ENCODE measurements at regions not wholly inside any gene's neighbourhood (a gene's known extent, or its start where the extent isn't known, plus 50 kb on each side); places are given as distances from the start of the nearest gene placed in this dataset.

DNA sequence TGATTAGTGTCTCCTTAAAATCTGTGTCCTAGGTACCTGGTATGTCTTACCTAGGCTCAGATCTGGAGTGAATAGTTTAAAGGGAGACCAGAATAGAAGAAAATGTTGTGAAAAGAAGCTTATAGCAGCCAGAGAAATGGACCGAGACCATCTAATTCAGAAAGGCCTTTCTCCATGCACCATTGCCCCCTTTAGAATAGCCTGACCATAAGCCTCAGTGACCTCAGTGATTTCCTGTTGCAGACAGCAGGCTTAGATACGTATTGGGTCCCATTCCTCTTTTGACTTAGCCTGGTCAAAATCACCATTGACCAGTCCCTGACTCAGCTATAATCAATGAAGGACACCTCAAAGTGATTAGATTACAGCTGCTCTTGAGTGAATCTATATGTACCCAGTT is 690.7 kb upstream of the KLHL29 start:
- intact Hi-C loops (cut with micrococcal nuclease): no loop called here
- no peak for ATAC-seq
- no peak overlapping the region for H2AFZ ChIP-seq (ENCODE audit: low read depth, low read length, poor library complexity, severe bottlenecking)
- BruUV-seq (replicated peaks): no TSS peak
- TF ChIP-seq ZFX (IDR thresholded peaks at IDR 0.05): no peak
- no peak for TF ChIP-seq JUND (IDR thresholded peaks at IDR 0.05)
- no peaks in the 10 kb centered on the region for H3K27me3 ChIP-seq (ENCODE audit: insufficient read depth, low read length)
- CTCF ChIA-PET: no interaction called here
- peaks cover 6 to 18% of the 10 kb centered on the region in 2 experiments; a peak in 2 of 4 replicates for H3K9me3 ChIP-seq (ENCODE audit: control insufficient read depth in 1 of 2, insufficient read depth in 1 of 2, low read depth in 1 of 2, low read length in 2 of 2)
- no peak overlapping the region for H3K27ac ChIP-seq (ENCODE audit: low read depth, low read length)
- H3K36me3 ChIP-seq (ENCODE audit: control insufficient read depth in 1 of 2, insufficient read depth in 2 of 2, low read length in 2 of 2): no peaks in the 10 kb centered on the region
- H3K79me2 ChIP-seq (ENCODE audit: insufficient read depth, low read length): no peaks in the 10 kb centered on the region
- no peaks in the 10 kb centered on the region for H4K20me1 ChIP-seq (ENCODE audit: insufficient read depth)
- RAD21 ChIA-PET (ENCODE audit: low non-redundant PET in 1 of 2, low total read pairs in 2 of 2, uncharacterized antibody in 2 of 2, unreplicated experiment in 2 of 2): no interaction called here
- no peak for DNase-seq (ENCODE audit: low read depth, low spot score)
- H3K9me2 ChIP-seq (ENCODE audit: insufficient read depth): no peaks in the 10 kb centered on the region
- no peak overlapping the region for H3K4me2 ChIP-seq (ENCODE audit: low read length)
- H3K4me3 ChIP-seq (replicated peaks in 1 of 2; ENCODE audit: low read depth in 1 of 2, low read length in 2 of 2): no peak overlapping the region
- POLR2A ChIA-PET: no interaction called here
- no peaks in the 10 kb centered on the region for H3K4me1 ChIP-seq (ENCODE audit: control insufficient read depth in 1 of 2, insufficient read depth in 2 of 2, low read length in 2 of 2)
- H3K9ac ChIP-seq (ENCODE audit: low read length): no peak overlapping the region

DNA sequence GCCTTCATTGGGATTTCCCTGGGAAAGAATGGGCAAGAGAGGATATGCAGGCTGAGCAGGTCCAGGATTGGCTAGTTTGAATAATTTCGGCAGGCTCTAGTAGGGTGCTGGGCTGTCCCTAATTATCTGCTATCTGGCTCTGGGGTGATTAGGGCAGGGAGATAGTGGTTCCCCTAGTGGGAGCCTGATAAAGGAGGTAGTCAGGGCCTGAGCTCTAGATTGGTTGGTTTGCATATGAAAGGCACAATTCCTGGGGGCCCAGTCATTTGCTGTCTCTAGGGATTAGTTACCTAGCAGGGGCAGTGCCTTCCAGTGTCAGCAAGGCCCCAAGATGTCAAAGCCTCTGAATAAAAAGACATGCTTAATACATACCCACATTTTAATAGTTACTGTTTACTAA is 690.1 kb upstream of the KLHL29 start:
- DNase-seq (ENCODE audit: low read depth, low spot score) (no peak), ATAC-seq (no peak)
- Histone ChIP-seq H4K20me1 (ENCODE audit: insufficient read depth) (no peaks in the 10 kb centered on the region), H3K36me3 (ENCODE audit: control insufficient read depth in 1 of 2, insufficient read depth in 2 of 2, low read length in 2 of 2) (no peaks in the 10 kb centered on the region), H3K4me3 (replicated peaks in 1 of 2; ENCODE audit: low read depth in 1 of 2, low read length in 2 of 2) (no peak overlapping the region), H3K9ac (ENCODE audit: low read length) (no peak overlapping the region), H3K9me3 (ENCODE audit: control insufficient read depth in 1 of 2, insufficient read depth in 1 of 2, low read depth in 1 of 2, low read length in 2 of 2) (peaks cover 6 to 17% of the 10 kb centered on the region in 2 experiments; a peak in 2 of 4 replicates), H3K9me2 (ENCODE audit: insufficient read depth) (no peaks in the 10 kb centered on the region), H3K27me3 (ENCODE audit: insufficient read depth, low read length) (no peaks in the 10 kb centered on the region), H3K4me1 (ENCODE audit: control insufficient read depth in 1 of 2, insufficient read depth in 2 of 2, low read length in 2 of 2) (no peaks in the 10 kb centered on the region), H2AFZ (ENCODE audit: low read depth, low read length, poor library complexity, severe bottlenecking) (no peak overlapping the region), H3K27ac (ENCODE audit: low read depth, low read length) (no peak overlapping the region), H3K79me2 (ENCODE audit: insufficient read depth, low read length) (no peaks in the 10 kb centered on the region), H3K4me2 (ENCODE audit: low read length) (no peak overlapping the region)
- intact Hi-C loops (cut with micrococcal nuclease): no loop called here
- CTCF ChIA-PET: no interaction called here
- RAD21 ChIA-PET (ENCODE audit: low non-redundant PET in 1 of 2, low total read pairs in 2 of 2, uncharacterized antibody in 2 of 2, unreplicated experiment in 2 of 2): no interaction called here
- no TSS peak for BruUV-seq (replicated peaks)
- POLR2A ChIA-PET: no interaction called here
- no peak for TF ChIP-seq JUND (IDR thresholded peaks at IDR 0.05)
- TF ChIP-seq, protein P1, sequence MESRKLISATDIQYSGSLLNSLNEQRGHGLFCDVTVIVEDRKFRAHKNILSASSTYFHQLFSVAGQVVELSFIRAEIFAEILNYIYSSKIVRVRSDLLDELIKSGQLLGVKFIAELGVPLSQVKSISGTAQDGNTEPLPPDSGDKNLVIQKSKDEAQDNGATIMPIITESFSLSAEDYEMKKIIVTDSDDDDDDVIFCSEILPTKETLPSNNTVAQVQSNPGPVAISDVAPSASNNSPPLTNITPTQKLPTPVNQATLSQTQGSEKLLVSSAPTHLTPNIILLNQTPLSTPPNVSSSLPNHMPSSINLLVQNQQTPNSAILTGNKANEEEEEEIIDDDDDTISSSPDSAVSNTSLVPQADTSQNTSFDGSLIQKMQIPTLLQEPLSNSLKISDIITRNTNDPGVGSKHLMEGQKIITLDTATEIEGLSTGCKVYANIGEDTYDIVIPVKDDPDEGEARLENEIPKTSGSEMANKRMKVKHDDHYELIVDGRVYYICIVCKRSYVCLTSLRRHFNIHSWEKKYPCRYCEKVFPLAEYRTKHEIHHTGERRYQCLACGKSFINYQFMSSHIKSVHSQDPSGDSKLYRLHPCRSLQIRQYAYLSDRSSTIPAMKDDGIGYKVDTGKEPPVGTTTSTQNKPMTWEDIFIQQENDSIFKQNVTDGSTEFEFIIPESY (IDR thresholded peaks at IDR 0.05; ENCODE audit: extremely low read depth, insufficient replicate concordance, low read length): no peak
- TF ChIP-seq SP1 (IDR thresholded peaks at IDR 0.05; ENCODE audit: low read depth): no peak
- TF ChIP-seq, protein P2, sequence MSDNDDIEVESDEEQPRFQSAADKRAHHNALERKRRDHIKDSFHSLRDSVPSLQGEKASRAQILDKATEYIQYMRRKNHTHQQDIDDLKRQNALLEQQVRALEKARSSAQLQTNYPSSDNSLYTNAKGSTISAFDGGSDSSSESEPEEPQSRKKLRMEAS (IDR thresholded peaks at IDR 0.05): no peak
- TF ChIP-seq, protein P3, sequence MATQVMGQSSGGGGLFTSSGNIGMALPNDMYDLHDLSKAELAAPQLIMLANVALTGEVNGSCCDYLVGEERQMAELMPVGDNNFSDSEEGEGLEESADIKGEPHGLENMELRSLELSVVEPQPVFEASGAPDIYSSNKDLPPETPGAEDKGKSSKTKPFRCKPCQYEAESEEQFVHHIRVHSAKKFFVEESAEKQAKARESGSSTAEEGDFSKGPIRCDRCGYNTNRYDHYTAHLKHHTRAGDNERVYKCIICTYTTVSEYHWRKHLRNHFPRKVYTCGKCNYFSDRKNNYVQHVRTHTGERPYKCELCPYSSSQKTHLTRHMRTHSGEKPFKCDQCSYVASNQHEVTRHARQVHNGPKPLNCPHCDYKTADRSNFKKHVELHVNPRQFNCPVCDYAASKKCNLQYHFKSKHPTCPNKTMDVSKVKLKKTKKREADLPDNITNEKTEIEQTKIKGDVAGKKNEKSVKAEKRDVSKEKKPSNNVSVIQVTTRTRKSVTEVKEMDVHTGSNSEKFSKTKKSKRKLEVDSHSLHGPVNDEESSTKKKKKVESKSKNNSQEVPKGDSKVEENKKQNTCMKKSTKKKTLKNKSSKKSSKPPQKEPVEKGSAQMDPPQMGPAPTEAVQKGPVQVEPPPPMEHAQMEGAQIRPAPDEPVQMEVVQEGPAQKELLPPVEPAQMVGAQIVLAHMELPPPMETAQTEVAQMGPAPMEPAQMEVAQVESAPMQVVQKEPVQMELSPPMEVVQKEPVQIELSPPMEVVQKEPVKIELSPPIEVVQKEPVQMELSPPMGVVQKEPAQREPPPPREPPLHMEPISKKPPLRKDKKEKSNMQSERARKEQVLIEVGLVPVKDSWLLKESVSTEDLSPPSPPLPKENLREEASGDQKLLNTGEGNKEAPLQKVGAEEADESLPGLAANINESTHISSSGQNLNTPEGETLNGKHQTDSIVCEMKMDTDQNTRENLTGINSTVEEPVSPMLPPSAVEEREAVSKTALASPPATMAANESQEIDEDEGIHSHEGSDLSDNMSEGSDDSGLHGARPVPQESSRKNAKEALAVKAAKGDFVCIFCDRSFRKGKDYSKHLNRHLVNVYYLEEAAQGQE (IDR thresholded peaks at IDR 0.05; ENCODE audit: low read depth): no peak
- TF ChIP-seq CBX3 (IDR thresholded peaks at IDR 0.05; ENCODE audit: low read depth): no peak
- no peak for TF ChIP-seq FOSL1 (IDR thresholded peaks at IDR 0.05; ENCODE audit: low read depth)
- TF ChIP-seq, protein P4, sequence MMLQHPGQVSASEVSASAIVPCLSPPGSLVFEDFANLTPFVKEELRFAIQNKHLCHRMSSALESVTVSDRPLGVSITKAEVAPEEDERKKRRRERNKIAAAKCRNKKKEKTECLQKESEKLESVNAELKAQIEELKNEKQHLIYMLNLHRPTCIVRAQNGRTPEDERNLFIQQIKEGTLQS (IDR thresholded peaks at IDR 0.05): no peak
- TF ChIP-seq POLR2A (IDR thresholded peaks at IDR 0.05; ENCODE audit: borderline replicate concordance, extremely low read depth, insufficient read depth, insufficient read length): no peak
- no peak for TF ChIP-seq CEBPB (IDR thresholded peaks at IDR 0.05; ENCODE audit: low read depth)
- TF ChIP-seq EGR1 (IDR thresholded peaks at IDR 0.05; ENCODE audit: low read depth): no peak
